Ishikawa (cell line): ENCODE measurements at regions not wholly inside any gene's neighbourhood (a gene's known extent, or its start where the extent isn't known, plus 50 kb on each side); places are given as distances from the start of the nearest gene placed in this dataset.

Experiments
- CEBPB ChIP-seq: IDR thresholded peaks from 2 replicates; pipeline ENCODE4 v1.6.1; 2012
- CREB1 ChIP-seq: IDR thresholded peaks from 2 replicates; pipeline ENCODE4 v1.6.1; 2012; ENCODE audit warnings: low read depth
- EGR1 ChIP-seq: IDR thresholded peaks from 2 replicates; pipeline ENCODE4 v1.6.1; 2012
- EP300 ChIP-seq: IDR thresholded peaks from 2 replicates; pipeline ENCODE4 v1.6.1; 2012; ENCODE audit warnings: borderline replicate concordance
- RAD21 ChIP-seq: IDR thresholded peaks from 2 replicates; pipeline ENCODE4 v1.6.1; 2012; ENCODE audit warnings: low read depth
- REST ChIP-seq: IDR thresholded peaks from 2 replicates; pipeline ENCODE4 v1.6.1; 2012; ENCODE audit warnings: low read depth, mild to moderate bottlenecking
- TAF1 ChIP-seq: IDR thresholded peaks from 2 replicates; pipeline ENCODE4 v1.6.1; 2012; ENCODE audit warnings: low read depth, mild to moderate bottlenecking
- TCF12 ChIP-seq: IDR thresholded peaks from 2 replicates; pipeline ENCODE4 v1.6.1; 2012; ENCODE audit warnings: low read depth
- TEAD4 ChIP-seq: IDR thresholded peaks from 2 replicates; pipeline ENCODE4 v1.6.1; 2012
- USF1 ChIP-seq: IDR thresholded peaks from 2 replicates; pipeline ENCODE4 v1.6.1; 2012
- YY1 ChIP-seq: IDR thresholded peaks from 2 replicates; pipeline ENCODE4 v1.6.1; 2012; ENCODE audit warnings: low read depth
- ZBTB7A ChIP-seq: IDR thresholded peaks from 2 replicates; pipeline ENCODE4 v1.6.1; 2012; ENCODE audit warnings: low read depth
- TF ChIP-seq, protein P1 (sequence below): IDR thresholded peaks from 2 replicates; pipeline ENCODE4 v1.6.1; 2012

DNA sequence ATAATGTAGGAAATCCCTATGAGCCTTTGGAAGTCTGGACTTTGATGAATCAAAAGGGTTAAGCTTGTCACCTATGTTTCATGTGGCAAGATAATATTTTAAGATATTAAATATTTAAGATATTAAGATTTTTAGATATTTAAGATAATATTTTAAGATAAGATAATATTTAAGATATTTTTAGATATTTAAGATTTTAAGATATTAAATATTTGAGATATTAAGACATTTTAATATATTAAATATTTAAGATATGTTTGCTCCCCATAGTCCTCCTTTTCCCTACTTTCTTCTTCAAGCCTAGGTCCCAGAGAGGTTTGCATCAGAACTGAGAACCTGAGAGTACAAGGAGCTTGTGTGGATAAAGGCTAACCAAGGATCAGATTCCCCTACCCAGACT lies 478.4 kb upstream of the IGFBP7 start:
- no peak for TF ChIP-seq EP300
- TF ChIP-seq CEBPB, result no peak
- no peak for TF ChIP-seq USF1
- TF ChIP-seq, protein P1, sequence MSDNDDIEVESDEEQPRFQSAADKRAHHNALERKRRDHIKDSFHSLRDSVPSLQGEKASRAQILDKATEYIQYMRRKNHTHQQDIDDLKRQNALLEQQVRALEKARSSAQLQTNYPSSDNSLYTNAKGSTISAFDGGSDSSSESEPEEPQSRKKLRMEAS, result no peak
- TF ChIP-seq TEAD4, result no peak
- TF ChIP-seq TAF1, result no peak
- TF ChIP-seq CREB1, result no peak
- TF ChIP-seq REST, result no peak
- TF ChIP-seq RAD21, result no peak
- TF ChIP-seq EGR1, result no peak
- TF ChIP-seq YY1, result no peak
- TF ChIP-seq ZBTB7A, result no peak
- no peak for TF ChIP-seq TCF12
